ENCODE measurements at regions not wholly inside any gene's neighbourhood (a gene's known extent, or its start where the extent isn't known, plus 50 kb on each side); places are given as distances from the start of the nearest gene placed in this dataset.

GRCh38 chr18:78788161-78788560 is 191.5 kb upstream of the SALL3 start:
- no peak overlapping the region for H3K27ac ChIP-seq (ENCODE audit: low read length)
- no peaks in the 10 kb centered on the region for H3K9me3 ChIP-seq (ENCODE audit: control insufficient read depth in 2 of 2, low read length in 2 of 2)
- H3K4me3 ChIP-seq (ENCODE audit: low read length in 2 of 2): no peak overlapping the region
- no peaks in the 10 kb centered on the region for H3K4me1 ChIP-seq (ENCODE audit: control insufficient read depth, insufficient read depth, low read length)
- H3K36me3 ChIP-seq (ENCODE audit: control insufficient read depth in 2 of 2, insufficient read depth in 2 of 2, low read length in 2 of 2): no peaks in the 10 kb centered on the region
- peaks cover 0 to 3% of the 10 kb centered on the region in 2 donors for H3K27me3 ChIP-seq (ENCODE audit: control insufficient read depth in 1 of 2, insufficient read depth in 2 of 2, low read length in 2 of 2)
- no peak overlapping the region for H3K9ac ChIP-seq (ENCODE audit: low read length in 2 of 2)

- H3K27me3 ChIP-seq (ENCODE audit: control insufficient read depth in 1 of 2, insufficient read depth in 2 of 2, low read length in 2 of 2): peaks cover 0 to 3% of the 10 kb centered on the region in 2 donors
- H3K4me3 ChIP-seq (ENCODE audit: low read length in 2 of 2): no peak overlapping the region
- no peaks in the 10 kb centered on the region for H3K9me3 ChIP-seq (ENCODE audit: control insufficient read depth in 2 of 2, low read length in 2 of 2)
Observed at GRCh38 chr18:78789850-78790249, 189.8 kb upstream of the SALL3 start.

GRCh38 chr18:78790511-78790910 is 189.1 kb upstream of the SALL3 start:
- H3K27me3 ChIP-seq (ENCODE audit: control insufficient read depth in 1 of 2, insufficient read depth in 2 of 2, low read length in 2 of 2): peaks cover 0 to 3% of the 10 kb centered on the region in 2 donors
- H3K4me3 ChIP-seq (ENCODE audit: low read length in 2 of 2): no peak overlapping the region
- H3K36me3 ChIP-seq (ENCODE audit: control insufficient read depth in 2 of 2, insufficient read depth in 2 of 2, low read length in 2 of 2): no peaks in the 10 kb centered on the region
- H3K9me3 ChIP-seq (ENCODE audit: control insufficient read depth in 2 of 2, low read length in 2 of 2): no peaks in the 10 kb centered on the region
- no peaks in the 10 kb centered on the region for H3K4me1 ChIP-seq (ENCODE audit: control insufficient read depth, insufficient read depth, low read length)
- H3K9ac ChIP-seq (ENCODE audit: low read length in 2 of 2): no peak overlapping the region
- no peak overlapping the region for H3K27ac ChIP-seq (ENCODE audit: low read length)

More at GRCh38 chr18:78789850-78790249, 189.8 kb upstream of the SALL3 start:
- H3K36me3 ChIP-seq (ENCODE audit: control insufficient read depth in 2 of 2, insufficient read depth in 2 of 2, low read length in 2 of 2): no peaks in the 10 kb centered on the region
- H3K4me1 ChIP-seq (ENCODE audit: control insufficient read depth, insufficient read depth, low read length): no peaks in the 10 kb centered on the region
- H3K27ac ChIP-seq (ENCODE audit: low read length): no peak overlapping the region
- H3K9ac ChIP-seq (ENCODE audit: low read length in 2 of 2): no peak overlapping the region

GRCh38 chr18:78790960-78791359 is 188.7 kb upstream of the SALL3 start:
- Histone ChIP-seq H3K27ac (ENCODE audit: low read length) (no peak overlapping the region), H3K9me3 (ENCODE audit: control insufficient read depth in 2 of 2, low read length in 2 of 2) (no peaks in the 10 kb centered on the region), H3K36me3 (ENCODE audit: control insufficient read depth in 2 of 2, insufficient read depth in 2 of 2, low read length in 2 of 2) (no peaks in the 10 kb centered on the region), H3K4me1 (ENCODE audit: control insufficient read depth, insufficient read depth, low read length) (no peaks in the 10 kb centered on the region), H3K4me3 (ENCODE audit: low read length in 2 of 2) (no peak overlapping the region), H3K9ac (ENCODE audit: low read length in 2 of 2) (no peak overlapping the region), H3K27me3 (ENCODE audit: control insufficient read depth in 1 of 2, insufficient read depth in 2 of 2, low read length in 2 of 2) (peaks cover 0 to 3% of the 10 kb centered on the region in 2 donors)

GRCh38 chr18:78792094-78792493 is 187.5 kb upstream of the SALL3 start:
- H3K36me3 ChIP-seq (ENCODE audit: control insufficient read depth in 2 of 2, insufficient read depth in 2 of 2, low read length in 2 of 2): no peaks in the 10 kb centered on the region
- H3K27me3 ChIP-seq (ENCODE audit: control insufficient read depth in 1 of 2, insufficient read depth in 2 of 2, low read length in 2 of 2): peaks cover 0 to 3% of the 10 kb centered on the region in 2 donors
- H3K9ac ChIP-seq (ENCODE audit: low read length in 2 of 2): no peak overlapping the region
- no peak overlapping the region for H3K4me3 ChIP-seq (ENCODE audit: low read length in 2 of 2)
- no peaks in the 10 kb centered on the region for H3K4me1 ChIP-seq (ENCODE audit: control insufficient read depth, insufficient read depth, low read length)
- no peaks in the 10 kb centered on the region for H3K9me3 ChIP-seq (ENCODE audit: control insufficient read depth in 2 of 2, low read length in 2 of 2)
- H3K27ac ChIP-seq (ENCODE audit: low read length): no peak overlapping the region

- no peak overlapping the region for H3K4me3 ChIP-seq (ENCODE audit: low read length in 2 of 2)
- H3K4me1 ChIP-seq (ENCODE audit: control insufficient read depth, insufficient read depth, low read length): no peaks in the 10 kb centered on the region
- no peaks in the 10 kb centered on the region for H3K9me3 ChIP-seq (ENCODE audit: control insufficient read depth in 2 of 2, low read length in 2 of 2)
- no peak overlapping the region for H3K27ac ChIP-seq (ENCODE audit: low read length)
- peaks cover 0 to 3% of the 10 kb centered on the region in 2 donors for H3K27me3 ChIP-seq (ENCODE audit: control insufficient read depth in 1 of 2, insufficient read depth in 2 of 2, low read length in 2 of 2)
- H3K9ac ChIP-seq (ENCODE audit: low read length in 2 of 2): no peak overlapping the region
- H3K36me3 ChIP-seq (ENCODE audit: control insufficient read depth in 2 of 2, insufficient read depth in 2 of 2, low read length in 2 of 2): no peaks in the 10 kb centered on the region
Observed at GRCh38 chr18:78792736-78793135, 186.9 kb upstream of the SALL3 start.

GRCh38 chr18:78793313-78794070 is 186.1 kb upstream of the SALL3 start:
- H3K36me3 ChIP-seq (ENCODE audit: control insufficient read depth in 2 of 2, insufficient read depth in 2 of 2, low read length in 2 of 2): no peaks in the 10 kb centered on the region
- H3K27me3 ChIP-seq (ENCODE audit: control insufficient read depth in 1 of 2, insufficient read depth in 2 of 2, low read length in 2 of 2): peaks cover 0 to 3% of the 10 kb centered on the region in 2 donors
- no peak overlapping the region for H3K27ac ChIP-seq (ENCODE audit: low read length)
- no peaks in the 10 kb centered on the region for H3K9me3 ChIP-seq (ENCODE audit: control insufficient read depth in 2 of 2, low read length in 2 of 2)
- H3K4me3 ChIP-seq (ENCODE audit: low read length in 2 of 2): no peak overlapping the region
- H3K9ac ChIP-seq (ENCODE audit: low read length in 2 of 2): no peak overlapping the region
- no peaks in the 10 kb centered on the region for H3K4me1 ChIP-seq (ENCODE audit: control insufficient read depth, insufficient read depth, low read length)

GRCh38 chr18:78794071-78794430 is 185.6 kb upstream of the SALL3 start:
- Histone ChIP-seq H3K9me3 (ENCODE audit: control insufficient read depth in 2 of 2, low read length in 2 of 2) (no peaks in the 10 kb centered on the region), H3K27ac (ENCODE audit: low read length) (no peak overlapping the region), H3K27me3 (ENCODE audit: control insufficient read depth in 1 of 2, insufficient read depth in 2 of 2, low read length in 2 of 2) (peaks cover 0 to 3% of the 10 kb centered on the region in 2 donors), H3K36me3 (ENCODE audit: control insufficient read depth in 2 of 2, insufficient read depth in 2 of 2, low read length in 2 of 2) (no peaks in the 10 kb centered on the region), H3K4me3 (ENCODE audit: low read length in 2 of 2) (no peak overlapping the region), H3K9ac (ENCODE audit: low read length in 2 of 2) (no peak overlapping the region), H3K4me1 (ENCODE audit: control insufficient read depth, insufficient read depth, low read length) (no peaks in the 10 kb centered on the region)

- Histone ChIP-seq H3K27ac (ENCODE audit: low read length) (no peak overlapping the region), H3K4me3 (ENCODE audit: low read length in 2 of 2) (no peak overlapping the region), H3K27me3 (ENCODE audit: control insufficient read depth in 1 of 2, insufficient read depth in 2 of 2, low read length in 2 of 2) (no peaks in the 10 kb centered on the region), H3K4me1 (ENCODE audit: control insufficient read depth, insufficient read depth, low read length) (no peaks in the 10 kb centered on the region), H3K9ac (ENCODE audit: low read length in 2 of 2) (no peak overlapping the region), H3K9me3 (ENCODE audit: control insufficient read depth in 2 of 2, low read length in 2 of 2) (peaks cover 0 to 4% of the 10 kb centered on the region in 2 donors), H3K36me3 (ENCODE audit: control insufficient read depth in 2 of 2, insufficient read depth in 2 of 2, low read length in 2 of 2) (no peaks in the 10 kb centered on the region)
Observed at GRCh38 chr18:78796693-78797455, 182.7 kb upstream of the SALL3 start.

GRCh38 chr18:78797499-78797898 is 182.1 kb upstream of the SALL3 start:
- Histone ChIP-seq H3K4me1 (ENCODE audit: control insufficient read depth, insufficient read depth, low read length) (no peaks in the 10 kb centered on the region), H3K27me3 (ENCODE audit: control insufficient read depth in 1 of 2, insufficient read depth in 2 of 2, low read length in 2 of 2) (no peaks in the 10 kb centered on the region), H3K27ac (ENCODE audit: low read length) (no peak overlapping the region), H3K9ac (ENCODE audit: low read length in 2 of 2) (no peak overlapping the region), H3K4me3 (ENCODE audit: low read length in 2 of 2) (no peak overlapping the region), H3K9me3 (ENCODE audit: control insufficient read depth in 2 of 2, low read length in 2 of 2) (peaks cover 0 to 4% of the 10 kb centered on the region in 2 donors), H3K36me3 (ENCODE audit: control insufficient read depth in 2 of 2, insufficient read depth in 2 of 2, low read length in 2 of 2) (no peaks in the 10 kb centered on the region)

Measured in stomach smooth muscle (tissue), 2 donors.